BLaER1 treated with 17β-estradiol and CSF1 and Interleukin-3, amounts not matched to agents 10 nM and 100 nM (cell line): ENCODE measurements at regions not wholly inside any gene's neighbourhood (a gene's known extent, or its start where the extent isn't known, plus 50 kb on each side); places are given as distances from the start of the nearest gene placed in this dataset.
"Not testable (repeated sequence)": the region's sequence is repeated elsewhere in the genome, so short reads cannot be mapped to it uniquely, and the experiment has no call there.

Source experiments
- H3K27ac ChIP-seq, 11 experiments: shearing (Covaris generic); formaldehyde crosslinking; 2 replicates each; pipeline ENCODE4 v1.8.1; 2022
- H3K27me3 ChIP-seq, 11 experiments: shearing (Covaris generic); formaldehyde crosslinking; 2 replicates each; pipeline ENCODE4 v1.8.1; 2022
- H3K36me3 ChIP-seq, 11 experiments: shearing (Covaris generic); formaldehyde crosslinking; 2 replicates each; pipeline ENCODE4 v1.8.1; 2022
- H3K4me1 ChIP-seq, 10 experiments: shearing (Covaris generic); formaldehyde crosslinking; 2 replicates each; pipeline ENCODE4 v1.8.1; 2022
- H3K4me2 ChIP-seq, 11 experiments: shearing (Covaris generic); formaldehyde crosslinking; 2 replicates each; pipeline ENCODE4 v1.8.1; 2022
- H3K4me3 ChIP-seq, 10 experiments: shearing (Covaris generic); formaldehyde crosslinking; 2 replicates each; pipeline ENCODE4 v1.8.1; 2022
- H3K9ac ChIP-seq, 11 experiments: shearing (Covaris generic); formaldehyde crosslinking; 2 replicates each; pipeline ENCODE4 v1.8.1; 2022
- H3K9me3 ChIP-seq, 11 experiments: shearing (Covaris generic); formaldehyde crosslinking; replicated peaks in 1 of 11; 2 replicates each; pipeline ENCODE4 v1.8.1; 2022
- H4K20me1 ChIP-seq, 11 experiments: shearing (Covaris generic); formaldehyde crosslinking; 2 replicates each; pipeline ENCODE4 v1.8.1; 2022
- Cebpa-rat ChIP-seq, 11 experiments: shearing (Covaris generic); IDR thresholded peaks; 2 replicates each; pipeline ENCODE4 v1.8.1; 2022

DNA sequence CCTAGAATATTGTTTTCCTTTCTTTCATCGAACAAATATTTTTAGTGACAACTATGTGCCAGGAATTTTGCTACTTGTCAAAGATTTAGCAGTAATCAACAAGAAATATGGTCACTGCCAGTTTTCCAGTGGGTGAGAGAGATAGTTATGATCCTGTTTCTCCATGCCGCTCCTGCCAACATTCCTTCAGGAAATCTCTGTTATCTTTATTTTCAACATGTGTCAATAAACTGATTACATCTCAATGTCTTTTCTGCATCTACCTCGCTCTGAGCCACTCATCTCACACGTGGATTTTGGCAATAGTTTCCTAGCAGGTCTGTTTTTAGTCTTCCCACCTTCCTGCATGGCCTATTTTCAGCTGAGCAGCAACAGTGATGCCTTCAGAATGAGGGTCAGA is 650.0 kb upstream of the STXBP6 start:
- Histone ChIP-seq H3K9me3 (no peaks in the 10 kb centered on the region), H3K9ac (no peak overlapping the region), H3K4me2 (no peak overlapping the region), H3K27ac (no peak overlapping the region), H3K4me3 (no peak overlapping the region), H3K36me3 (no peaks in the 10 kb centered on the region), H3K4me1 (no peaks in the 10 kb centered on the region), H3K27me3 (no peaks in the 10 kb centered on the region), H4K20me1 (no peaks in the 10 kb centered on the region)
- no peak for TF ChIP-seq Cebpa-rat (IDR thresholded peaks at IDR 0.05)

DNA sequence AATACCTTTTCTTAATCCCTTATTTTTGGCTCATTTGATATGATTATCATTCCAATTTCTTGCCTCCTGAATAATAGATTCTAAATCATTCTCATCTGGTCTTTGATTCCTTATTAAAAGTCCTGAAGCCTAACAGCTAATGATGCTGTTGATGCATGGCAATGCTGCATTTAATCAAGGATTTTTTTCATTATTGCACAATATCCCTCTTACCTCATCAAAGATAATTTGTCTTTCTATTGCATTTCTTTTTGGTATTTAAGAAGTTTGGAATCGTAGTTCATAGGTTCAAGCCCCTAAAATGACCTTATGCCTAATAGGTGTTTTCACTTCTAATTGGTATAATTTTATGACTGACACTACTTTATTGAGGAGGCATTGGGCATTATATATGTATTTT is 648.2 kb upstream of the STXBP6 start:
- no peaks in the 10 kb centered on the region for H3K4me1 ChIP-seq
- H3K9me3 ChIP-seq = no peaks in the 10 kb centered on the region
- no peaks in the 10 kb centered on the region for H3K27me3 ChIP-seq
- no peak overlapping the region for H3K4me3 ChIP-seq
- no peak overlapping the region for H3K4me2 ChIP-seq
- peak in 2 of 11 experiments; percentile 28 to 69; a peak in 3 of 22 replicates for TF ChIP-seq Cebpa-rat (IDR thresholded peaks at IDR 0.05)
- no peak overlapping the region for H3K27ac ChIP-seq
- H4K20me1 ChIP-seq = no peaks in the 10 kb centered on the region
- H3K36me3 ChIP-seq = no peaks in the 10 kb centered on the region
- no peak overlapping the region for H3K9ac ChIP-seq

DNA sequence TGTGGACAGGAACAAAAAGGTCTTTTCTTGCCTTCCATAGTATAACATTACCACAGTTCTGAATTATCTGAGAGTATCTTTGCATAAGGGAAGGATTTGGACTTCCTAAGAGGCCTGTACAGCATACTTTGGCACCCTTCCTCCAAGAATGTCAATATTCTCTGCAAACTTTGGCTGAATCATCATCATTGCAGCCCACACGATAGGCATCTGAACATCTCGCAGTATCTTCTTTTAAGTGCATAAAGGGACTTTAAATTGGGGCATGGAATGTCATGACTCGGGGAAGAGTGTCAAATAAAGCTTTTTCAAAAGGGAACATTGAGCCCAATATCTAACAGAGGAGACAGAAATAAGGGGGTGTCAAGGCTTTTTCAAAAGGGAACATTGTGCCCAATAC is 646.2 kb upstream of the STXBP6 start:
- Histone ChIP-seq H3K36me3 (no peaks in the 10 kb centered on the region), H3K27ac (no peak overlapping the region), H3K9ac (no peak overlapping the region), H3K4me2 (no peak overlapping the region), H3K4me1 (no peaks in the 10 kb centered on the region), H4K20me1 (no peaks in the 10 kb centered on the region), H3K4me3 (no peak overlapping the region), H3K9me3 (no peaks in the 10 kb centered on the region), H3K27me3 (no peaks in the 10 kb centered on the region)
- no peak for TF ChIP-seq Cebpa-rat (IDR thresholded peaks at IDR 0.05)

DNA sequence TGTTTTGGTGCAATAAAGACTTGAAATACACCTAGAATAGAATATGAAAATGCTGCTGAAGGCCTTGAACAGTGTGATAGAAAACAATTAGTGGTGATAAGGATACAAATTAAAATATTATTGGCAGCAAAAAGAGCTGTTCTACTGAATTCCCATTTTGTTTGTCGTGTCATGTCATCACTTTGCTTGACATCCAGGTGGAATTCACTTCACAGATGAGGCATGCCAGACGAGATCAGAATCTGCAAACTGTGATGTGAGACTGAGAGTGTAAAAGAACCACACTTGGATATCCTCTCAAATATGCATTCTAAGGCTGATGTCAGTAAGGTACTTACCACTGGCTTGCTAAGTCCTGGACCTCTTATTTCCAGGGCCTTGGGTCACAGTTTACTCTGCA is 635.1 kb upstream of the STXBP6 start:
- Histone ChIP-seq H3K36me3 (no peaks in the 10 kb centered on the region), H3K4me3 (no peak overlapping the region), H3K4me2 (no peak overlapping the region), H3K27me3 (no peaks in the 10 kb centered on the region), H3K4me1 (no peaks in the 10 kb centered on the region), H4K20me1 (no peaks in the 10 kb centered on the region), H3K27ac (no peak overlapping the region), H3K9me3 (peaks cover 6 to 14% (median 12%) of the 10 kb centered on the region in 11 experiments; a peak in 18 of 22 replicates), H3K9ac (no peak overlapping the region)
- no peak for TF ChIP-seq Cebpa-rat (IDR thresholded peaks at IDR 0.05)

DNA sequence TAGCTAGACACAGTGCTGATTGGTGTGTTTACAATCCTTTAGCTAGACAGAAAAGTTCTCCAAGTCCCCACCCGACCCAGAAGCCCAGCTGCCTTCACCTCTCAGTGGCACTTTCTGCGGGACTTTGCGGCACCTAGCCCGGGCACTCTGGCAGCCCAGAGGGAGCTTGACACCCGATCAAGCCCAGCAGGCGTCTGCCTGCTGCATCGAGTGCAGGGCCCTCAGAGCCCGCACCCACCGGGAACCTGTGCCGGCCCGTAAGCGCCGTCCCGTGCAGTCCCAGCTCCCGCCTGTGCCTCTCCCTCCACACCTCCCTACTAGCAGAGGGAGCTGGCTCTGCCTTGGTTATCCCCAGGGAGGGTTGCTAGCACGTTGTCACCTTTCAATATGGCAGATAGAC is 631.0 kb upstream of the STXBP6 start:
- Histone ChIP-seq H3K9ac (no peak overlapping the region), H4K20me1 (no peaks in the 10 kb centered on the region), H3K9me3 (peaks cover 11 to 20% (median 17%) of the 10 kb centered on the region in 11 experiments; a peak in 18 of 22 replicates), H3K36me3 (no peaks in the 10 kb centered on the region), H3K27me3 (no peaks in the 10 kb centered on the region), H3K4me3 (no peak overlapping the region), H3K27ac (no peak overlapping the region), H3K4me1 (peaks cover 0 to 16% (median 5%) of the 10 kb centered on the region in 10 experiments; a peak in 7 of 20 replicates), H3K4me2 (no peak overlapping the region)
- no peak for TF ChIP-seq Cebpa-rat (IDR thresholded peaks at IDR 0.05)

DNA sequence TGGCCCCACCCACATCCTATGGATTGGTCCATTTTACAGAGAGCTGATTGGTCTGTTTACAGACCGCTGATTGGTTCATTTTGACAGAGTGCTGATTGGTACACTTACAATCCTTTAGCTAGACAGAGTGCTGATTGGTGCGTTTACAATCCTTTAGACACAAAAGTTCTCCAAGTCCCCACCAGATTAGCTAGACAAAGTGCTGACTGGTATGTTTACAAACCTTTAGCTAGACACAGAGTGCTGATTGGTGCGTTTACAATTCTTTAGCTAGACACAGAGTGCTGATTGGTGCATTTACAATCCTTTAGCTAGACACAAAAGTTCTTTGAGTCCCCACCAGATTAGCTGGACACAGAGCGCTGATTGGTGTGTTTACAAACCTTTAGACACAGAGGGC is 630.6 kb upstream of the STXBP6 start:
- not testable (repeated sequence) for H3K4me3 ChIP-seq, H3K27me3 ChIP-seq, H3K36me3 ChIP-seq, H3K9ac ChIP-seq, H4K20me1 ChIP-seq, H3K4me2 ChIP-seq, H3K27ac ChIP-seq
- peaks cover 11 to 20% (median 17%) of the 10 kb centered on the region in 11 experiments; a peak in 18 of 22 replicates for H3K9me3 ChIP-seq
- peaks cover 0 to 16% (median 5%) of the 10 kb centered on the region in 10 experiments; a peak in 7 of 20 replicates for H3K4me1 ChIP-seq

DNA sequence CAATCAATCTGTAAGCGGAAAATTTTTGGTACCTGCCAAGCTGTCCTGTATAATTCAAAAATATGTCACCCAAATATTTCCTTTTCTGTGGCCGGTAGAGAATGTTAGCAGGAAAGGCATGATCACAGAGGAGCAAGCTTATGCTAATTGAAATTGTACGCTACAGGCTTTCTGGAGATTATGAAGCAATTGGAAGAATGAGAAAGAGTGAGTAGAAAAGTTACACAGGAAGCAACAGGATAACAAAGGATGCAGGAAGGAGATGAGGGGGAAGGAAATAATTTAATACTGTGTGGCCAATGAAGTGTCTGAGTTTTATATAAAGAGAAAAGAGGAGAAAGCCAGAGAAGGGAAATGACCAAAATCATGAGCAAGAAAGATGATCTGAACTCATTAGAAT is 627.2 kb upstream of the STXBP6 start:
- Histone ChIP-seq H4K20me1 (no peaks in the 10 kb centered on the region), H3K9me3 (peaks cover 11 to 20% (median 17%) of the 10 kb centered on the region in 11 experiments; a peak in 18 of 22 replicates), H3K27ac (no peak overlapping the region), H3K4me1 (peaks cover 0 to 16% (median 5%) of the 10 kb centered on the region in 10 experiments; a peak in 7 of 20 replicates), H3K9ac (no peak overlapping the region), H3K27me3 (no peaks in the 10 kb centered on the region), H3K4me3 (no peak overlapping the region), H3K4me2 (peak overlapping the region in 9 of 11 experiments; percentile 8 to 51 (median 35); a peak in 13 of 22 replicates), H3K36me3 (no peaks in the 10 kb centered on the region)
- TF ChIP-seq Cebpa-rat (IDR thresholded peaks at IDR 0.05) = no peak

DNA sequence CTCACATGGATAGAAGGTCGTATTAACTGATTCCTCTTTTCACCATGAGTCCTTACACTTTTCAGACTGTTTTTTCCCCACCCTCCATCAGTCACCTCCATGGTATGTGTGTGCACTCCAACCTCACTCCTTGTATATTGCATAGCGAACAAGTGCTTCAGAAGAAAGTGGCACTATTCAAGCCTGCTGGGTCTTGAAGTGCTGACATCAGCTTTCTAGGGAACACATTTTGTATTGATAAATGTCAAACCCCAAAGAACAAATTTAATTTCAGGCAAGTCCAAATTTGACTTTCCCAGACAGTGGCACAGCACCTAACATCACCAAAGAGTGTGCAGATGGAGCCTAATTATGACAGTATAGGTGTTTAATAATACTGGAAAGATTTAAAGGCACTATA is 617.4 kb upstream of the STXBP6 start:
- no peaks in the 10 kb centered on the region for H4K20me1 ChIP-seq
- no peaks in the 10 kb centered on the region for H3K36me3 ChIP-seq
- H3K27me3 ChIP-seq = no peaks in the 10 kb centered on the region
- no peaks in the 10 kb centered on the region for H3K4me1 ChIP-seq
- no peak for TF ChIP-seq Cebpa-rat (IDR thresholded peaks at IDR 0.05)
- H3K9me3 ChIP-seq = no peaks in the 10 kb centered on the region
- H3K4me3 ChIP-seq = no peak overlapping the region
- no peak overlapping the region for H3K9ac ChIP-seq
- no peak overlapping the region for H3K4me2 ChIP-seq
- no peak overlapping the region for H3K27ac ChIP-seq

DNA sequence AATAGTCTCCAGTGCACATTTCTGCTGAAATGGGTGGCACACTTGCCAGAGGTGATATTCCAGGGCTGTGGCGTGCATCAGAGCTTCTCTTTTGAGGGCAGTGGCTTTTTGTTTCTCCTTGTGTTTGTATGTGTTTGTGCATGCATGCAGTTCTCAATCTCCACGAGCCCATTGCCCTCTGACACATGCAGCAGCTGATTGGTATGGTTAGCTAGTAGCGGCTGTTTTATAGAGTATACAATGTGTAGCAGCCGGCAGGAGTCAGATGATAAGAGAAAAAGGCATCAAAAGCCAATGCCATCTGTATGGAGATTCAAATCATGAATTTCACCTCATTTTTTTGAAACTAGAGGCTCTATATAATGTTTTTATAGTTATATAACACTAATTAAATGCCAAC is 616.9 kb upstream of the STXBP6 start:
- Histone ChIP-seq H3K4me1 (no peaks in the 10 kb centered on the region), H3K36me3 (no peaks in the 10 kb centered on the region), H4K20me1 (no peaks in the 10 kb centered on the region), H3K4me3 (no peak overlapping the region), H3K27me3 (no peaks in the 10 kb centered on the region), H3K4me2 (no peak overlapping the region), H3K9me3 (no peaks in the 10 kb centered on the region), H3K9ac (no peak overlapping the region), H3K27ac (no peak overlapping the region)
- TF ChIP-seq Cebpa-rat (IDR thresholded peaks at IDR 0.05) = no peak

DNA sequence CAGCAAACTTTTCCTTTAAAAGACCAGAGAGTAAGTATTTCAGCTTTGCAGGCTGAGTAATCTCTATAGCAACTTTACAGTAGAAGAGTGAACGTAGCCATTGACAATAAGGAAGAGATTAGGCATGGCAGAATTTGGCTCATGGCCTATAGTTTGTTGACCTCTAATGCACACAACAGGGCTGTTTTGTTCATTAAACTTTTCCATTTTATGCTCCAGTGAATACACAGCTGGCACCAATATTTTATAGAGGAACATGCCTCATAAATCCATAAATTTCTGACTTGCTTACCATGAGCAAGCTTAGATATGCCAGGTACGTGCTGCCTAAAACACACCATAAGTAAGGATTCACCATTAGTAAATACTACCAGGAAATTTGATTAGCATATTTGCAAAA is 609.0 kb upstream of the STXBP6 start:
- H3K4me1 ChIP-seq = no peaks in the 10 kb centered on the region
- no peaks in the 10 kb centered on the region for H3K27me3 ChIP-seq
- no peak overlapping the region for H3K9ac ChIP-seq
- no peak overlapping the region for H3K4me3 ChIP-seq
- H3K36me3 ChIP-seq = no peaks in the 10 kb centered on the region
- no peaks in the 10 kb centered on the region for H3K9me3 ChIP-seq
- no peak for TF ChIP-seq Cebpa-rat (IDR thresholded peaks at IDR 0.05)
- H4K20me1 ChIP-seq = no peaks in the 10 kb centered on the region
- no peak overlapping the region for H3K27ac ChIP-seq
- no peak overlapping the region for H3K4me2 ChIP-seq
